SK-N-SH treated with all-trans-retinoic acid at 6 μM for 48 hours (cell line): ENCODE measurements at regions not wholly inside any gene's neighbourhood (a gene's known extent, or its start where the extent isn't known, plus 50 kb on each side); places are given as distances from the start of the nearest gene placed in this dataset.

Experiments
- ARNTL ChIP-seq: fragments of 450-650 bp; formaldehyde crosslinking; IDR thresholded peaks from 2 replicates; pipeline ENCODE4 v1.5.0; 2020; ENCODE audit warnings: low read depth, mild to moderate bottlenecking, moderate library complexity, borderline replicate concordance
- CSDC2 ChIP-seq: fragments of 250-450 bp; sonication (Bioruptor Pico); IDR thresholded peaks from 2 replicates; pipeline ENCODE4 v1.5.0; 2020; ENCODE audit warnings: mild to moderate bottlenecking, moderate library complexity
- ESRRG ChIP-seq: fragments of 250-450 bp; sonication (Bioruptor Pico); IDR thresholded peaks from 2 replicates; pipeline ENCODE4 v1.6.1; 2021; ENCODE audit warnings: mild to moderate bottlenecking
- ISL1 ChIP-seq: fragments of 250-450 bp; sonication (Bioruptor Pico); IDR thresholded peaks from 2 replicates; pipeline ENCODE4 v2.1.2; 2022; ENCODE audit warnings: mild to moderate bottlenecking, moderate library complexity
- OSR1 ChIP-seq: fragments of 250-450 bp; sonication (Bioruptor Pico); IDR thresholded peaks from 2 replicates; pipeline ENCODE4 v1.8.0; 2022; ENCODE audit warnings: moderate library complexity, mild to moderate bottlenecking, inconsistent platforms
- PPARA ChIP-seq: fragments of 250-450 bp; sonication (Bioruptor Pico); IDR thresholded peaks from 2 replicates; pipeline ENCODE4 v1.5.0; 2020; ENCODE audit warnings: mild to moderate bottlenecking, borderline replicate concordance
- RARB ChIP-seq: fragments of 250-450 bp; sonication (Bioruptor Pico); IDR thresholded peaks from 2 replicates; pipeline ENCODE4 v1.8.0; 2021; ENCODE audit warnings: mild to moderate bottlenecking, moderate library complexity
- ZC3H10 ChIP-seq: fragments of 250-450 bp; sonication (Bioruptor Pico); IDR thresholded peaks from 2 replicates; pipeline ENCODE4 v1.5.1; 2021; ENCODE audit warnings: mild to moderate bottlenecking, moderate library complexity
- ZFP3 ChIP-seq: fragments of 250-450 bp; sonication (Bioruptor Pico); IDR thresholded peaks from 2 replicates; pipeline ENCODE4 v1.5.0; 2020; ENCODE audit warnings: mild to moderate bottlenecking, moderate library complexity
- ZNF70 ChIP-seq: fragments of 450-650 bp; formaldehyde crosslinking; IDR thresholded peaks from 2 replicates; pipeline ENCODE4 v1.5.0; 2020; ENCODE audit warnings: mild to moderate bottlenecking, moderate library complexity
- ZNF8 ChIP-seq: fragments of 450-650 bp; formaldehyde crosslinking; IDR thresholded peaks from 2 replicates; pipeline ENCODE4 v1.5.0; 2020; ENCODE audit warnings: mild to moderate bottlenecking, moderate library complexity
- TF ChIP-seq, protein P1 (sequence below): fragments of 250-450 bp; sonication (Bioruptor Pico); IDR thresholded peaks from 2 replicates; pipeline ENCODE4 v1.8.0; 2020; ENCODE audit warnings: mild to moderate bottlenecking, moderate library complexity, borderline replicate concordance
- TF ChIP-seq, protein P2 (sequence below): fragments of 250-450 bp; sonication (Bioruptor Pico); IDR thresholded peaks from 2 replicates; pipeline ENCODE4 v1.8.0; 2021; ENCODE audit warnings: low read depth, mild to moderate bottlenecking, moderate library complexity, borderline replicate concordance
- TF ChIP-seq, protein P3 (sequence below): fragments of 250-450 bp; sonication (Bioruptor Pico); IDR thresholded peaks from 2 replicates; pipeline ENCODE4 v1.5.1; 2021; ENCODE audit warnings: mild to moderate bottlenecking, moderate library complexity

DNA sequence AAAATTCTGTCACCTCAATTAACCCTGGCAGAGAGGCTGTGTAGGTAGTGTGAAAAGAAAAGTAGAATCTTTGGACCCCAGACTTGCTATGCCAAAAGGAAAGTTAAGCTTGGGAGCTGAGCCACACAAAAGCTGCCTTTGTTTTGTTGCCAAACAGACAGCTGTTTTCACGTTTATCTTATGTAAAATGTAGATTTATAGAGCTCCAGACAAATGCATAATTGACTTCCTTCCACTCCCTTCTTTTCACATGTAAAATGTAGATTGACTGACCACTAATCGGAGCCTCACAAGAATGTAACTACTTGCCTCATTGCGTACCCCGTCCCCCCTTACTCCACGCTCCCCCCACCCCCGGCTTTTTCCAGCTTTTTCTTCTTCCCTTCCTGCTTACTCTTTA lies 2302.2 kb upstream of the RAG2 start:
- TF ChIP-seq, protein P1, sequence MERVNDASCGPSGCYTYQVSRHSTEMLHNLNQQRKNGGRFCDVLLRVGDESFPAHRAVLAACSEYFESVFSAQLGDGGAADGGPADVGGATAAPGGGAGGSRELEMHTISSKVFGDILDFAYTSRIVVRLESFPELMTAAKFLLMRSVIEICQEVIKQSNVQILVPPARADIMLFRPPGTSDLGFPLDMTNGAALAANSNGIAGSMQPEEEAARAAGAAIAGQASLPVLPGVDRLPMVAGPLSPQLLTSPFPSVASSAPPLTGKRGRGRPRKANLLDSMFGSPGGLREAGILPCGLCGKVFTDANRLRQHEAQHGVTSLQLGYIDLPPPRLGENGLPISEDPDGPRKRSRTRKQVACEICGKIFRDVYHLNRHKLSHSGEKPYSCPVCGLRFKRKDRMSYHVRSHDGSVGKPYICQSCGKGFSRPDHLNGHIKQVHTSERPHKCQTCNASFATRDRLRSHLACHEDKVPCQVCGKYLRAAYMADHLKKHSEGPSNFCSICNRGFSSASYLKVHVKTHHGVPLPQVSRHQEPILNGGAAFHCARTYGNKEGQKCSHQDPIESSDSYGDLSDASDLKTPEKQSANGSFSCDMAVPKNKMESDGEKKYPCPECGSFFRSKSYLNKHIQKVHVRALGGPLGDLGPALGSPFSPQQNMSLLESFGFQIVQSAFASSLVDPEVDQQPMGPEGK (CRISPR knock-in tag), result no peak
- no peak for TF ChIP-seq ISL1 (CRISPR knock-in tag)
- no peak for TF ChIP-seq ZNF8 (CRISPR knock-in tag)
- TF ChIP-seq CSDC2 (CRISPR knock-in tag), result no peak
- TF ChIP-seq ARNTL (CRISPR knock-in tag), result no peak
- TF ChIP-seq PPARA (CRISPR knock-in tag), result no peak
- no peak for TF ChIP-seq ZFP3 (CRISPR knock-in tag)
- TF ChIP-seq OSR1 (CRISPR knock-in tag), result no peak
- no peak for TF ChIP-seq ZNF70 (CRISPR knock-in tag)
- TF ChIP-seq, protein P2, sequence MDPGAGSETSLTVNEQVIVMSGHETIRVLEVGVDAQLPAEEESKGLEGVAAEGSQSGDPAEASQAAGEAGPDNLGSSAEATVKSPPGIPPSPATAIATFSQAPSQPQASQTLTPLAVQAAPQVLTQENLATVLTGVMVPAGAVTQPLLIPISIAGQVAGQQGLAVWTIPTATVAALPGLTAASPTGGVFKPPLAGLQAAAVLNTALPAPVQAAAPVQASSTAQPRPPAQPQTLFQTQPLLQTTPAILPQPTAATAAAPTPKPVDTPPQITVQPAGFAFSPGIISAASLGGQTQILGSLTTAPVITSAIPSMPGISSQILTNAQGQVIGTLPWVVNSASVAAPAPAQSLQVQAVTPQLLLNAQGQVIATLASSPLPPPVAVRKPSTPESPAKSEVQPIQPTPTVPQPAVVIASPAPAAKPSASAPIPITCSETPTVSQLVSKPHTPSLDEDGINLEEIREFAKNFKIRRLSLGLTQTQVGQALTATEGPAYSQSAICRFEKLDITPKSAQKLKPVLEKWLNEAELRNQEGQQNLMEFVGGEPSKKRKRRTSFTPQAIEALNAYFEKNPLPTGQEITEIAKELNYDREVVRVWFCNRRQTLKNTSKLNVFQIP (CRISPR knock-in tag), result no peak
- TF ChIP-seq RARB (CRISPR knock-in tag), result no peak
- TF ChIP-seq, protein P3, sequence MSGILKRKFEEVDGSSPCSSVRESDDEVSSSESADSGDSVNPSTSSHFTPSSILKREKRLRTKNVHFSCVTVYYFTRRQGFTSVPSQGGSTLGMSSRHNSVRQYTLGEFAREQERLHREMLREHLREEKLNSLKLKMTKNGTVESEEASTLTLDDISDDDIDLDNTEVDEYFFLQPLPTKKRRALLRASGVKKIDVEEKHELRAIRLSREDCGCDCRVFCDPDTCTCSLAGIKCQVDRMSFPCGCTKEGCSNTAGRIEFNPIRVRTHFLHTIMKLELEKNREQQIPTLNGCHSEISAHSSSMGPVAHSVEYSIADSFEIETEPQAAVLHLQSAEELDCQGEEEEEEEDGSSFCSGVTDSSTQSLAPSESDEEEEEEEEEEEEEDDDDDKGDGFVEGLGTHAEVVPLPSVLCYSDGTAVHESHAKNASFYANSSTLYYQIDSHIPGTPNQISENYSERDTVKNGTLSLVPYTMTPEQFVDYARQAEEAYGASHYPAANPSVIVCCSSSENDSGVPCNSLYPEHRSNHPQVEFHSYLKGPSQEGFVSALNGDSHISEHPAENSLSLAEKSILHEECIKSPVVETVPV (CRISPR knock-in tag), result no peak
- TF ChIP-seq ZC3H10 (CRISPR knock-in tag), result no peak
- no peak for TF ChIP-seq ESRRG (CRISPR knock-in tag)
